Keratinocyte (primary cell): ENCODE measurements at regions not wholly inside any gene's neighbourhood (a gene's known extent, or its start where the extent isn't known, plus 50 kb on each side); places are given as distances from the start of the nearest gene placed in this dataset.

Experiments
- DNase-seq: peaks from one replicate; pipeline ENCODE4 v3.0.0-alpha.2; 2011; ENCODE audit warnings: low read depth, missing footprints, low spot score
- FAIRE-seq: peaks from 2 replicates; lab custom pipeline; 2011; peaks lifted over from hg19 to GRCh38; lab: Jason Lieb, UNC
- H2AFZ ChIP-seq: 2 replicates; pipeline ENCODE4 v1.6.0; 2012; ENCODE audit warnings: low read length, control low read depth, inconsistent platforms; ENCODE audit not compliant: control insufficient read depth
- H3K27ac ChIP-seq: 2 replicates; pipeline ENCODE4 v1.5.1; 2011; ENCODE audit warnings: low read length; ENCODE audit not compliant: control insufficient read depth, insufficient read depth
- H3K27me3 ChIP-seq: 3 replicates; pipeline ENCODE4 v1.6.0; 2011; ENCODE audit warnings: low read length; ENCODE audit not compliant: control insufficient read depth, insufficient read depth; ENCODE audit errors: extremely low read depth
- H3K36me3 ChIP-seq, 2 experiments: 2 replicates in 1 of 2; 3 replicates in 1 of 2; pipeline ENCODE4 v1.5.1; 2011; ENCODE audit warnings: low read length in 2 of 2, mild to moderate bottlenecking in 1 of 2; ENCODE audit not compliant: control insufficient read depth in 2 of 2, insufficient read depth in 2 of 2; ENCODE audit errors: extremely low read depth in 1 of 2
- H3K4me1 ChIP-seq: 3 replicates; pipeline ENCODE4 v1.5.1; 2011; ENCODE audit warnings: low read length; ENCODE audit not compliant: control insufficient read depth, insufficient read depth; ENCODE audit errors: extremely low read depth
- H3K4me2 ChIP-seq: 3 replicates; pipeline ENCODE4 v1.6.0; 2011; ENCODE audit warnings: low read depth, low read length; ENCODE audit not compliant: control insufficient read depth, insufficient read depth; ENCODE audit errors: extremely low read depth
- H3K4me3 ChIP-seq, 3 experiments: fragments of 200-600 bp in 1 of 3; sonication (generic) in 1 of 3; 2 replicates in 2 of 3; 3 replicates in 1 of 3; pipeline ENCODE4 v1.5.1; 2011 to 2016; ENCODE audit warnings: low read length in 3 of 3, mild to moderate bottlenecking in 3 of 3, control low read depth in 2 of 3, inconsistent platforms in 1 of 3, low read depth in 1 of 3, mixed read lengths in 1 of 3, mixed run types in 1 of 3, moderate library complexity in 1 of 3; ENCODE audit not compliant: control insufficient read depth in 2 of 3, insufficient read depth in 2 of 3; ENCODE audit errors: extremely low read depth in 1 of 3
- H3K79me2 ChIP-seq: 2 replicates; pipeline ENCODE4 v1.6.0; 2012; ENCODE audit warnings: low read length; ENCODE audit not compliant: control insufficient read depth, insufficient read depth
- H3K9ac ChIP-seq: 3 replicates; pipeline ENCODE4 v1.6.0; 2011; ENCODE audit warnings: low read length; ENCODE audit not compliant: control insufficient read depth, insufficient read depth; ENCODE audit errors: extremely low read depth
- H3K9me1 ChIP-seq: 3 replicates; pipeline ENCODE4 v1.6.0; 2011; ENCODE audit warnings: low read length; ENCODE audit not compliant: control insufficient read depth, insufficient read depth; ENCODE audit errors: extremely low read depth
- H3K9me3 ChIP-seq: 2 replicates; pipeline ENCODE4 v1.5.1; 2012; ENCODE audit warnings: low read depth, low read length; ENCODE audit not compliant: control insufficient read depth
- H4K20me1 ChIP-seq: 3 replicates; pipeline ENCODE4 v1.6.0; 2011; ENCODE audit warnings: low read length; ENCODE audit not compliant: control insufficient read depth, insufficient read depth; ENCODE audit errors: extremely low read depth
- CTCF ChIP-seq, 3 experiments: IDR thresholded peaks in 1 of 3; conservative IDR thresholded peaks in 1 of 3; optimal IDR thresholded peaks in 1 of 3; 2 replicates in 2 of 3; 3 replicates in 1 of 3; pipeline versions ENCODE3 to v1.5.1; 2011; ENCODE audit warnings: low read length in 3 of 3, mild to moderate bottlenecking in 3 of 3, moderate library complexity in 2 of 3, control low read depth in 1 of 3, inconsistent platforms in 1 of 3; ENCODE audit not compliant: insufficient read depth in 2 of 3; ENCODE audit errors: extremely low read depth in 1 of 3
- EZH2 ChIP-seq: IDR thresholded peaks from one replicate; pipeline ENCODE4 v1.6.1; 2012; ENCODE audit warnings: inconsistent platforms, mild to moderate bottlenecking, low read length, moderate library complexity
- dilution Hi-C: fragments of 300-500 bp; cut with MboI; formaldehyde crosslinking; loops from one replicate; pipeline ENCODE4 v1.7.0; 2020; ENCODE audit warnings: low sequenced_read_pairs; ENCODE audit not compliant: extremely low pct_ligation_motif_present

- dilution Hi-C loops, result no loop called here
- no peak overlapping the region for H2AFZ ChIP-seq
- no peaks in the 10 kb centered on the region for H3K9me3 ChIP-seq
- no peaks in the 10 kb centered on the region for H3K4me1 ChIP-seq
- no peaks in the 10 kb centered on the region for H3K9me1 ChIP-seq
- TF ChIP-seq CTCF (optimal IDR thresholded peaks at IDR 0.05 in 1 of 3, IDR thresholded peaks at IDR 0.05 in 1 of 3, conservative IDR thresholded peaks at IDR 0.05 in 1 of 3; ENCODE audit: extremely low read depth in 1 of 3, insufficient read depth in 2 of 3, low read length in 3 of 3) (no peak), EZH2 (no peak)
- no peak overlapping the region for H3K27ac ChIP-seq
- H3K27me3 ChIP-seq, result no peaks in the 10 kb centered on the region
- H3K36me3 ChIP-seq, result no peaks in the 10 kb centered on the region
- H3K4me3 ChIP-seq, result no peak overlapping the region
- no peaks in the 10 kb centered on the region for H3K79me2 ChIP-seq
- no peaks in the 10 kb centered on the region for H4K20me1 ChIP-seq
- FAIRE-seq (no peak), DNase-seq (no peak)
- no peak overlapping the region for H3K4me2 ChIP-seq
- H3K9ac ChIP-seq, result no peak overlapping the region
Measured at GRCh38 chr5:60346393-60346792, 353.6 kb downstream of the DEPDC1B start.

DNA sequence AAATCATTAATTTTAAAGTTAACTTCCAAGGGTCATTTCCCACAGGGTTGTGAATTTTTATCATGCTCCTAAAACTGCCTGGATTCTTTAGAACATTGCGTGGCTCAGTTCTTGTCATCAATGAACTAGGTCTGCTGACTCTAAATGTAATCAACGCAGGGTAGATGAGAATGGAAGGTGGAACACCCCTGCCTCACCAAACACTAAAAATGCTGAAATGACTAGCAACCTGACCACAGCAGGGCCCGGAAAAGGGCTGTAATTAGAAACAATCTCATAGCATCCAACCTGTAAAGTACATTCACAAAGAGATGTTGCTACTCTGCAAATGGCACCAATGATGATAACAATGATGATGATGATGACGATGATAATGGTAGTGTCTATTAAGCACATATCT lies 356.9 kb downstream of the DEPDC1B start:
- dilution Hi-C loops, result no loop called here
- H3K4me2 ChIP-seq, result no peak overlapping the region
- TF ChIP-seq EZH2 (no peak), CTCF (optimal IDR thresholded peaks at IDR 0.05 in 1 of 3, IDR thresholded peaks at IDR 0.05 in 1 of 3, conservative IDR thresholded peaks at IDR 0.05 in 1 of 3; ENCODE audit: extremely low read depth in 1 of 3, insufficient read depth in 2 of 3, low read length in 3 of 3) (no peak)
- H3K4me3 ChIP-seq, result no peak overlapping the region
- no peak overlapping the region for H2AFZ ChIP-seq
- FAIRE-seq, result no peak
- no peak overlapping the region for H3K27ac ChIP-seq
- no peaks in the 10 kb centered on the region for H3K79me2 ChIP-seq
- no peaks in the 10 kb centered on the region for H3K4me1 ChIP-seq
- H3K27me3 ChIP-seq, result no peaks in the 10 kb centered on the region
- H3K9me3 ChIP-seq, result no peaks in the 10 kb centered on the region
- H4K20me1 ChIP-seq, result no peaks in the 10 kb centered on the region
- no peaks in the 10 kb centered on the region for H3K9me1 ChIP-seq
- H3K36me3 ChIP-seq, result no peaks in the 10 kb centered on the region
- no peak for DNase-seq
- no peak overlapping the region for H3K9ac ChIP-seq
